RWPE2 (cell line): ENCODE measurements at regions not wholly inside any gene's neighbourhood (a gene's known extent, or its start where the extent isn't known, plus 50 kb on each side); places are given as distances from the start of the nearest gene placed in this dataset.
"Not testable (repeated sequence)": the region's sequence is repeated elsewhere in the genome, so short reads cannot be mapped to it uniquely, and the experiment has no call there.

Experiments used
- ATAC-seq: fragments of 200-7000 bp; cut with Tn5 transposase; 3 replicates; pipeline ENCODE4 v1.9.1; 2021; ENCODE audit warnings: low read depth
- DNase-seq: peaks from one replicate; pipeline ENCODE4 v3.0.0-alpha.2; 2020; ENCODE audit warnings: low spot score
- H3K27ac ChIP-seq: fragments of 450-650 bp; 2 replicates; pipeline ENCODE4 v1.5.1; 2017; ENCODE audit warnings: mild to moderate bottlenecking; ENCODE audit not compliant: poor library complexity, severe bottlenecking
- H3K27me3 ChIP-seq: fragments of 250-450 bp; sonication (Bioruptor Pico); 2 replicates; pipeline ENCODE4 v1.5.1; 2021; ENCODE audit warnings: mild to moderate bottlenecking, moderate library complexity; ENCODE audit not compliant: insufficient read depth, poor library complexity, severe bottlenecking
- H3K36me3 ChIP-seq: fragments of 250-450 bp; sonication (Bioruptor Pico); 2 replicates; pipeline ENCODE4 v1.5.1; 2020; ENCODE audit warnings: low read depth, mild to moderate bottlenecking, moderate library complexity
- H3K4me1 ChIP-seq: fragments of 250-450 bp; sonication (Bioruptor Pico); 2 replicates; pipeline ENCODE4 v1.5.1; 2021; ENCODE audit warnings: mild to moderate bottlenecking, moderate library complexity; ENCODE audit not compliant: insufficient read depth, poor library complexity, severe bottlenecking
- H3K4me3 ChIP-seq: fragments of 250-450 bp; sonication (Bioruptor Pico); 2 replicates; pipeline ENCODE4 v1.5.1; 2021; ENCODE audit warnings: mild to moderate bottlenecking, moderate library complexity; ENCODE audit not compliant: severe bottlenecking
- H3K9me3 ChIP-seq: fragments of 250-450 bp; sonication (Bioruptor Pico); 2 replicates; pipeline ENCODE4 v1.5.1; 2021; ENCODE audit warnings: mild to moderate bottlenecking, moderate library complexity; ENCODE audit not compliant: severe bottlenecking
- CTCF ChIP-seq: fragments of 450-650 bp; IDR thresholded peaks from one replicate; pipeline ENCODE4 v1.5.1; 2017; ENCODE audit warnings: mild to moderate bottlenecking, moderate library complexity; ENCODE audit not compliant: poor library complexity, severe bottlenecking

- H3K27ac ChIP-seq = no peak overlapping the region
- no peak overlapping the region for H3K4me3 ChIP-seq
- no peaks in the 10 kb centered on the region for H3K4me1 ChIP-seq
- DNase-seq (no peak), ATAC-seq (no peak)
- no peak for TF ChIP-seq CTCF
- no peaks in the 10 kb centered on the region for H3K27me3 ChIP-seq
- no peaks in the 10 kb centered on the region for H3K36me3 ChIP-seq
- H3K9me3 ChIP-seq = no peaks in the 10 kb centered on the region
Measured at GRCh38 chr3:94500146-94500545, 437.3 kb downstream of the NSUN3 start.

GRCh38 chr3:94507354-94507753, 444.5 kb downstream of the NSUN3 start:
- not testable (repeated sequence) for H3K4me1 ChIP-seq, H3K27me3 ChIP-seq, H3K4me3 ChIP-seq, ATAC-seq, H3K27ac ChIP-seq, H3K36me3 ChIP-seq, H3K9me3 ChIP-seq, DNase-seq

GRCh38 chr3:94512876-94513275, 450.0 kb downstream of the NSUN3 start:
- Histone ChIP-seq H3K27ac (no peak overlapping the region), H3K4me1 (no peaks in the 10 kb centered on the region), H3K27me3 (no peaks in the 10 kb centered on the region), H3K9me3 (no peaks in the 10 kb centered on the region), H3K36me3 (no peaks in the 10 kb centered on the region), H3K4me3 (no peak overlapping the region)
- DNase-seq (no peak), ATAC-seq (no peak)
- TF ChIP-seq CTCF = no peak

GRCh38 chr3:94513600-94513999, 450.7 kb downstream of the NSUN3 start:
- no peak for TF ChIP-seq CTCF
- H3K36me3 ChIP-seq = no peaks in the 10 kb centered on the region
- no peaks in the 10 kb centered on the region for H3K4me1 ChIP-seq
- H3K4me3 ChIP-seq = no peak overlapping the region
- DNase-seq (no peak), ATAC-seq (no peak)
- no peaks in the 10 kb centered on the region for H3K27me3 ChIP-seq
- H3K27ac ChIP-seq = no peak overlapping the region
- no peaks in the 10 kb centered on the region for H3K9me3 ChIP-seq

- H3K27me3 ChIP-seq = no peaks in the 10 kb centered on the region
- H3K4me3 ChIP-seq = no peak overlapping the region
- DNase-seq (no peak), ATAC-seq (no peak)
- no peaks in the 10 kb centered on the region for H3K36me3 ChIP-seq
- TF ChIP-seq CTCF = no peak
- H3K4me1 ChIP-seq = no peaks in the 10 kb centered on the region
- no peaks in the 10 kb centered on the region for H3K9me3 ChIP-seq
- no peak overlapping the region for H3K27ac ChIP-seq
Measured at GRCh38 chr3:94515983-94516382, 453.1 kb downstream of the NSUN3 start.

- ATAC-seq = no peak
- Histone ChIP-seq H3K4me1 (no peaks in the 10 kb centered on the region), H3K27me3 (no peaks in the 10 kb centered on the region), H3K4me3 (no peak overlapping the region), H3K27ac (no peak overlapping the region), H3K9me3 (no peaks in the 10 kb centered on the region), H3K36me3 (no peaks in the 10 kb centered on the region)
- DNase-seq = no peak
- TF ChIP-seq CTCF = no peak
Measured at GRCh38 chr3:94520364-94520763, 457.5 kb downstream of the NSUN3 start.
